Vagina (tissue), 2 donors: ENCODE measurements at regions not wholly inside any gene's neighbourhood (a gene's known extent, or its start where the extent isn't known, plus 50 kb on each side); places are given as distances from the start of the nearest gene placed in this dataset.

Experiments used
- DNase-seq, 2 donors: peaks; one replicate each; pipeline ENCODE4 v3.0.0-alpha.2; 2017; ENCODE audit errors: extremely low spot score in 2 of 2
- H3K27ac ChIP-seq: fragments of 200-600 bp; sonication (generic); one replicate; pipeline ENCODE4 v1.5.1; 2019
- H3K27me3 ChIP-seq: fragments of 200-600 bp; sonication (generic); one replicate; pipeline ENCODE4 v1.5.1; 2019
- H3K36me3 ChIP-seq, 2 donors: fragments of 200-600 bp; sonication (generic); one replicate each; pipeline ENCODE4 v1.5.1; 2017 to 2019
- H3K4me1 ChIP-seq: fragments of 200-600 bp; sonication (generic); one replicate; pipeline ENCODE4 v1.5.1; 2019
- H3K4me3 ChIP-seq, 2 donors: fragments of 200-600 bp; sonication (generic); 1 replicate in 1 of 2; 2 replicates in 1 of 2; pipeline ENCODE4 v1.5.1; 2016 to 2019
- H3K9me3 ChIP-seq: fragments of 200-600 bp; sonication (generic); one replicate; pipeline ENCODE4 v1.5.1; 2019
- CTCF ChIP-seq, 3 experiments: fragments of 450-650 bp in 2 of 3; fragments of 200-600 bp in 1 of 3; sonication (generic) in 1 of 3; IDR thresholded peaks; one replicate each; pipeline ENCODE4 v1.5.1; 2017 to 2019; ENCODE audit warnings: antibody characterized with exemption in 3 of 3, mild to moderate bottlenecking in 2 of 3, moderate library complexity in 2 of 3
- POLR2A ChIP-seq, 2 donors: fragments of 450-650 bp; IDR thresholded peaks; one replicate each; pipeline ENCODE4 v1.6.1; 2017; ENCODE audit warnings: antibody characterized with exemption in 2 of 2, mild to moderate bottlenecking in 2 of 2, moderate library complexity in 2 of 2
- POLR2AphosphoS5 ChIP-seq, 2 donors: sonication (generic); formaldehyde crosslinking; IDR thresholded peaks; one replicate each; pipeline ENCODE4 v1.9.0; 2017; ENCODE audit warnings: antibody characterized with exemption in 2 of 2, mild to moderate bottlenecking in 2 of 2, low read depth in 1 of 2; ENCODE audit not compliant: insufficient read depth in 1 of 2
- intact Hi-C: fragments of 100-400 bp; cut with DNase I; formaldehyde crosslinking; loops from one replicate; pipeline ENCODE4 v1.15.1; 2023

DNA sequence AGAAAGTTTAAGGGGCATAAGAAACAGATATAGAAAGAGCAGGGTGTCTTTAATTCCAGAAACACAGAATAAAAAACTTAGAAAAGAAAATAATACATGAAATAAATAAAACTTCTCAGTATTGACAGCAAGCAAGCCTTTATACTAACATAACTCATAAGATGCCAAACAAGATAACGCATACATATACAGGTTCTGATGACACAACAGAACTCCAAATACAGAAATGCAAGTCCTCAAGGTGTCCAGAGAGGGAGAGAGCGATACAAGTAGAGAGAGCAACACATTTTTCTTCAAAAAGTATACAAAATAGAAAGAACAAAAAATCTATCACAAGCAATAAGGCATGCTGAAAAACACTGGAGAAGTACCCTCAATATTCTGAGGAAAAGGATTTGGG lies 314.6 kb upstream of the POM121L12 start:
- Histone ChIP-seq H3K36me3 (no peaks in the 10 kb centered on the region), H3K9me3 (no peaks in the 10 kb centered on the region), H3K4me3 (no peak overlapping the region), H3K27ac (no peak overlapping the region), H3K4me1 (no peaks in the 10 kb centered on the region), H3K27me3 (no peaks in the 10 kb centered on the region)
- intact Hi-C loops = no loop called here
- no peak for TF ChIP-seq POLR2AphosphoS5 (IDR thresholded peaks at IDR 0.05; ENCODE audit: insufficient read depth in 1 of 2, low read depth in 1 of 2)
- TF ChIP-seq CTCF (IDR thresholded peaks at IDR 0.05) = no peak
- no peak for TF ChIP-seq POLR2A (IDR thresholded peaks at IDR 0.05)
- no peak for DNase-seq

GRCh38 chr7:52719677-52720076 lies 315.8 kb upstream of the POM121L12 start:
- Histone ChIP-seq H3K4me1 (no peaks in the 10 kb centered on the region), H3K9me3 (no peaks in the 10 kb centered on the region), H3K36me3 (no peaks in the 10 kb centered on the region), H3K4me3 (no peak overlapping the region), H3K27me3 (no peaks in the 10 kb centered on the region), H3K27ac (no peak overlapping the region)
- no peak for DNase-seq
- intact Hi-C loops = no loop called here
- no peak for TF ChIP-seq CTCF (IDR thresholded peaks at IDR 0.05)
- TF ChIP-seq POLR2A (IDR thresholded peaks at IDR 0.05) = no peak
- no peak for TF ChIP-seq POLR2AphosphoS5 (IDR thresholded peaks at IDR 0.05; ENCODE audit: insufficient read depth in 1 of 2, low read depth in 1 of 2)

DNA sequence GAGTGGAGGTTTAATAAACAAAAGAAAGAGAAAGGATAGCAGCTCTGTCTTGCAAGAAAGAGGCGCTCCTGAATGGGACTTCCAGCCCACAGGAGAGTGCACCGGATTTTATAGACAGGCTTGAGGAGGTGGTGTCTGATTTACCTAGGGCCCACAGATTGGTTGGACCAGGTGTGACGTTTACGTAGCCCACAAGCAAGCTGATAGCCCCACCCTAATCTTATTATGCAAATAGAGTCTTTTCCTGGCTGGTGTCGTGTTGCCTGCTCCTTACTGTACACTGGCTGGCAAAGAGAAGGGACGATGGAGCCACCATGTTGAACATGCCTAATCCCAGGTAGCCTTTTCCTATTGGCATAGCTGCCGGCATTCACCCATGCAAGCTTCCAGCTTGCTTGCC lies 319.7 kb upstream of the POM121L12 start:
- Histone ChIP-seq H3K9me3 (no peaks in the 10 kb centered on the region), H3K4me3 (no peak overlapping the region), H3K27me3 (no peaks in the 10 kb centered on the region), H3K4me1 (no peaks in the 10 kb centered on the region), H3K27ac (no peak overlapping the region), H3K36me3 (no peaks in the 10 kb centered on the region)
- intact Hi-C loops = no loop called here
- no peak for DNase-seq
- TF ChIP-seq POLR2A (IDR thresholded peaks at IDR 0.05) (no peak), CTCF (IDR thresholded peaks at IDR 0.05) (no peak), POLR2AphosphoS5 (IDR thresholded peaks at IDR 0.05; ENCODE audit: insufficient read depth in 1 of 2, low read depth in 1 of 2) (no peak)

DNA sequence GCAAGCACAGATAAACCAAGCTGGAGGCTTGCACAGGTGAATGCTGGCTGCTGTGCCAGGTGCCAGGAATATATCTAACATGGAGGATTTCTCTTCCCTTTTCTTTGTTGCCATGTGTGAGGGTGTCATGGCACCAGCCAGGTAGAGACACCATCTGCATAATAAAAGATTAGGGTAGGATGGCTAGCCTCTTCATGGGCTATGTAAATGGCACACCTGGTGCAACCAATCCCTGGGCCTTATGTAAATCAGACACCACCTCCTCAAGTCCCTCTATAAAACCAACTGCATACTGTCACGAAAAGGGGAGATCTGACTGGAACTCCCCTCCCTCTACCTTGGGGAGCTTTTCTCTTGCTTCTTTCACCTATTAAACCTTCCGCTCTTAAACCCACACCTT lies 322.5 kb upstream of the POM121L12 start:
- DNase-seq = no peak
- Histone ChIP-seq H3K36me3 (no peaks in the 10 kb centered on the region), H3K27me3 (no peaks in the 10 kb centered on the region), H3K9me3 (no peaks in the 10 kb centered on the region), H3K27ac (no peak overlapping the region), H3K4me3 (no peak overlapping the region), H3K4me1 (no peaks in the 10 kb centered on the region)
- TF ChIP-seq CTCF (IDR thresholded peaks at IDR 0.05) (no peak), POLR2A (IDR thresholded peaks at IDR 0.05) (no peak), POLR2AphosphoS5 (IDR thresholded peaks at IDR 0.05; ENCODE audit: insufficient read depth in 1 of 2, low read depth in 1 of 2) (no peak)
- intact Hi-C loops = no loop called here

DNA sequence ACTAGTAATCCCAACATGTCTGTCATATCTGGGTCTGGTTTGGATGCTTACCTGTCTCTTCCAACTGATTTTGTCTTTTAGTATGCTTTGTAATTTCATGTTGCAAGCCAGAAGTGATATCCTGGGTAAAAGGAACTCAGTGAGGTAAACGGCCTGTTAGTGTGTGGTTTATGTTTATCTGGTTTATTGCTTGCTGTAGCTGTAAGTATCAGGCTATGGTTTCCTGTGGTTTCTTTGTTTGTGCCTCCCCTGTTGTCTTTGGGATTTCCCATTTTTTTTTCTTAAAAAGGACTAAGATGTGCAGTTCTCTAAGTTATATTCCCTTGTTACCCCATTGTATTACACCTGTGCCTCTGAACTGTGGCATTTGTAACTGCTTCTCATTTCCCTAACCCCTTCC lies 323.5 kb upstream of the POM121L12 start:
- H3K9me3 ChIP-seq = no peaks in the 10 kb centered on the region
- no peak overlapping the region for H3K4me3 ChIP-seq
- H3K27ac ChIP-seq = no peak overlapping the region
- no peaks in the 10 kb centered on the region for H3K4me1 ChIP-seq
- DNase-seq = no peak
- H3K36me3 ChIP-seq = no peaks in the 10 kb centered on the region
- no peaks in the 10 kb centered on the region for H3K27me3 ChIP-seq
- intact Hi-C loops = no loop called here
- no peak for TF ChIP-seq POLR2AphosphoS5 (IDR thresholded peaks at IDR 0.05; ENCODE audit: insufficient read depth in 1 of 2, low read depth in 1 of 2)
- TF ChIP-seq POLR2A (IDR thresholded peaks at IDR 0.05) = no peak
- no peak for TF ChIP-seq CTCF (IDR thresholded peaks at IDR 0.05)
